Ovary (tissue), 7 donors: ENCODE measurements at regions not wholly inside any gene's neighbourhood (a gene's known extent, or its start where the extent isn't known, plus 50 kb on each side); places are given as distances from the start of the nearest gene placed in this dataset.

ENCODE experiments used
- DNase-seq, 5 donors: peaks; one replicate each; pipeline ENCODE4 v3.0.0-alpha.2; 2019 to 2020
- H3K27ac ChIP-seq, 2 donors: fragments of 200-600 bp; one replicate each; pipeline versions ENCODE4 v1.5.1 to v1.8.0; 2019 to 2022
- H3K27me3 ChIP-seq: fragments of 200-600 bp; one replicate; pipeline ENCODE4 v1.8.0; 2022
- H3K36me3 ChIP-seq: fragments of 200-600 bp; sonication (generic); one replicate; pipeline ENCODE4 v1.5.1; 2019
- H3K4me1 ChIP-seq: one replicate; pipeline ENCODE4 v1.8.1; 2013; ENCODE audit warnings: mild to moderate bottlenecking, moderate library complexity; ENCODE audit not compliant: insufficient read depth
- H3K4me3 ChIP-seq: fragments of 200-600 bp; sonication (generic); one replicate; pipeline ENCODE4 v1.5.1; 2017
- H3K9me3 ChIP-seq, 2 donors: fragments of 200-600 bp in 1 of 2; sonication (generic) in 1 of 2; one replicate each; pipeline versions ENCODE4 v1.5.1 to v1.8.1; 2013 to 2019; ENCODE audit warnings: mild to moderate bottlenecking in 1 of 2, moderate library complexity in 1 of 2
- CTCF ChIP-seq, 3 donors: fragments of 450-650 bp in 2 of 3; fragments of 200-600 bp in 1 of 3; IDR thresholded peaks; one replicate each; pipeline versions ENCODE4 v1.5.1 to v1.8.0; 2016 to 2022; ENCODE audit warnings: antibody characterized with exemption in 3 of 3, mild to moderate bottlenecking in 1 of 3
- EP300 ChIP-seq: sonication (generic); formaldehyde crosslinking; IDR thresholded peaks from one replicate; pipeline ENCODE4 v1.6.1; 2017; ENCODE audit warnings: antibody characterized with exemption
- POLR2A ChIP-seq: fragments of 450-650 bp; IDR thresholded peaks from one replicate; pipeline ENCODE4 v1.6.1; 2017; ENCODE audit warnings: antibody characterized with exemption, mild to moderate bottlenecking, moderate library complexity
- WGBS, 3 donors: extraction: QIAGEN DNeasy Blood & Tissue Kit in 1 of 3; methylation state at CpG; one replicate each; pipeline versions ENCODE4 v1.1.5 to v1.1.7; 2013 to 2017; 5-methylcytosine and 5-hydroxymethylcytosine counted together
- intact Hi-C, 4 donors: fragments of 100-400 bp; cut with DNase I; formaldehyde crosslinking; loops; one replicate each; pipeline versions ENCODE4 v1.11.0 to v1.15.1; 2022 to 2023
- donor health status: DM: no; HTN: no; CAD: no; lungs with moderate emphysema.
- donor health status: DM: no; HTN: no; CAD: no.
- donor health status: Bipolar disorder and iron deficiency.
- donor health status: DM: no; HTN: no; CAD: no.
- donor health status: DM: yes; HTN: yes; CAD: no.

- Histone ChIP-seq H3K27me3 (no peaks in the 10 kb centered on the region), H3K4me1 (no peaks in the 10 kb centered on the region), H3K36me3 (no peaks in the 10 kb centered on the region), H3K27ac (no peak overlapping the region), H3K4me3 (no peak overlapping the region), H3K9me3 (no peaks in the 10 kb centered on the region)
- intact Hi-C loops = no loop called here
- TF ChIP-seq POLR2A (no peak), CTCF (IDR thresholded peaks at IDR 0.05) (no peak), EP300 (no peak)
- WGBS, 3 donors = 49 to 58% (median 54%) methylated on average over 5 of the region's 5 CpGs
- no peak for DNase-seq
These were observed 56.9 kb upstream of the SPRED2 start for GRCh38 chr2:65489269-65489668.

- no peaks in the 10 kb centered on the region for H3K27me3 ChIP-seq
- DNase-seq = no peak
- no peak overlapping the region for H3K27ac ChIP-seq
- H3K4me1 ChIP-seq = no peaks in the 10 kb centered on the region
- TF ChIP-seq CTCF (IDR thresholded peaks at IDR 0.05) = no peak
- TF ChIP-seq EP300 = no peak
- TF ChIP-seq POLR2A = no peak
- H3K9me3 ChIP-seq = no peaks in the 10 kb centered on the region
- no peak overlapping the region for H3K4me3 ChIP-seq
- H3K36me3 ChIP-seq = no peaks in the 10 kb centered on the region
- intact Hi-C loops = no loop called here
- 90 to 93% (median 92%) methylated on average over 3 of the region's 3 CpGs for WGBS, 3 donors
These were observed 56.1 kb upstream of the SPRED2 start for GRCh38 chr2:65488527-65488926.

GRCh38 chr2:65487404-65487803, 55.0 kb upstream of the SPRED2 start:
- intact Hi-C loops = no loop called here
- 79 to 87% (median 84%) methylated on average over 5 of the region's 5 CpGs for WGBS, 3 donors
- Histone ChIP-seq H3K4me1 (no peaks in the 10 kb centered on the region), H3K27ac (no peak overlapping the region), H3K4me3 (no peak overlapping the region), H3K36me3 (no peaks in the 10 kb centered on the region), H3K27me3 (no peaks in the 10 kb centered on the region), H3K9me3 (no peaks in the 10 kb centered on the region)
- TF ChIP-seq POLR2A (no peak), CTCF (IDR thresholded peaks at IDR 0.05) (no peak), EP300 (no peak)
- DNase-seq = no peak

- TF ChIP-seq POLR2A (no peak), CTCF (IDR thresholded peaks at IDR 0.05) (no peak), EP300 (no peak)
- Histone ChIP-seq H3K27me3 (no peaks in the 10 kb centered on the region), H3K4me1 (no peaks in the 10 kb centered on the region), H3K4me3 (no peak overlapping the region), H3K36me3 (no peaks in the 10 kb centered on the region), H3K27ac (no peak overlapping the region), H3K9me3 (no peaks in the 10 kb centered on the region)
- 94 to 95% (median 95%) methylated on average over 4 of the region's 4 CpGs for WGBS, 3 donors
- DNase-seq = no peak
- intact Hi-C loops = no loop called here
These were observed 54.4 kb upstream of the SPRED2 start for GRCh38 chr2:65486802-65487201.

- intact Hi-C loops = no loop called here
These were observed 53.9 kb upstream of the SPRED2 start for GRCh38 chr2:65486282-65486681.

More at GRCh38 chr2:65486282-65486681, 53.9 kb upstream of the SPRED2 start:
- TF ChIP-seq POLR2A = no peak
- no peak for TF ChIP-seq EP300
- TF ChIP-seq CTCF (IDR thresholded peaks at IDR 0.05) = no peak
- no peak for DNase-seq
- Histone ChIP-seq H3K27me3 (no peaks in the 10 kb centered on the region), H3K36me3 (no peaks in the 10 kb centered on the region), H3K4me1 (no peaks in the 10 kb centered on the region), H3K27ac (no peak overlapping the region), H3K4me3 (no peak overlapping the region), H3K9me3 (no peaks in the 10 kb centered on the region)
- WGBS, 3 donors = 94 to 95% (median 95%) methylated on average over 2 of the region's 2 CpGs
